ENCODE measurements at regions not wholly inside any gene's neighbourhood (a gene's known extent, or its start where the extent isn't known, plus 50 kb on each side); places are given as distances from the start of the nearest gene placed in this dataset.

- TF ChIP-seq CTCF (IDR thresholded peaks at IDR 0.05) (no peak), POLR2A (IDR thresholded peaks at IDR 0.05) (no peak), POLR2AphosphoS5 (IDR thresholded peaks at IDR 0.05) (no peak)
These were observed 135.4 kb downstream of the HMHB1 start for GRCh38 chr5:143947313-143947712.

All from prostate gland (tissue), 2 donors.